ENCODE measurements at regions not wholly inside any gene's neighbourhood (a gene's known extent, or its start where the extent isn't known, plus 50 kb on each side); places are given as distances from the start of the nearest gene placed in this dataset.
"Not testable (repeated sequence)": the region's sequence is repeated elsewhere in the genome, so short reads cannot be mapped to it uniquely, and the experiment has no call there.

DNA sequence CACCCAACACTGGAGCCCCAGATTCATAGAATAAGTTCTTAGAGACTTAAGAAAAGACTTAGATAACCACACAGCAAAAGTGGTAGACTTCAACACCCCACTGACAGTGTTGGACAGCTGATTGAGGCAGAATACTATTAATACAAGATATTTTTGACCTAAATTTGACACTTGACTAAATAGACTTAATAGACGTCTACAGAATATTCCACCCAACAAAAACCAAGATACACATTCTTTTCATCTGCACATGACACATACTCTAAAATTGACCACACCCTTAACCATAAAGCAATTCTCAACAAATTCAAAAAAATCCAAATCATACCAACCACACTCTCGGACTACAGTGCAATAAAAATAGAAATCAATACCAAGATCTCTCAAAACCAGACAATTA is 179.8 kb upstream of the TPM1 start:
- DNase-seq (ENCODE audit: low read depth): no peak

DNA sequence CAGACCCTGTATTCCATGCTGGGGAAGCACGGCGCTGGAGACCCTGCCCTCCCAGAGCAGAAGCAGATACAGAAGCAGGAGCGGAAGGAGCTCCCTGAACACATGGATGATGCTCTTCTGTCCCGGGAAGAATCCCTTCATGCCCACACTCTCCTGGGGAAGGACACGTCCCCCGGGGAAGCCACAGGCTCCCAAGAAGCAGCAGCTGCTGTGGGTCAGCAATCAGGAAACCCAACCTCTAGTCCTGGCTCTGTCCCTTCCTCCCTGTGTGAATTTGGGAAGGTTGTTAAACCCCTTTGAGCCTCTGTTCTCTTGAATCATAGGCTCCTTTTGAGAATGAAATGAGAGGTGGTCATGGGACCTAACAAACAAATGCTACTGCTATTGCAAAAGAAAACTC is 176.2 kb upstream of the TPM1 start:
- DNase-seq (ENCODE audit: low read depth): no peak

DNA sequence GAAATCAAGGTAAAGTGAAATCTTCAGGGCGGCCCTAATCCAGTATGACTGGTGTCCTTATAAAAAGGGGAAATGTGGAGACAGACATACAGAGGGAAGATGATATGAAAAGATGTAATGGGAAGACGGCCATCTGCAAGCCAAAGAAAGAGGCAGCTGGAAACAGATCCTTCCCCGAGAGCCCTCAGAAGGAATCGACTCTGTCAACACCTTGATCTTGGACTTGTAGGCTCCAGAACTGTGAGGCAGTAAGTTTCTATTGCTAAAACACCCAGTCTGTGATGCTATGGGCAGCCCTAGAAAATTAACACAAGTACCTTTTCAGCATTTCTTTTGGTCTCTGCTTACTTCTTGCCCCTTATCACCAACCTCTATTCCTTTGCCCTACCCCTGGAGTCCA is 174.7 kb upstream of the TPM1 start:
- no peak for DNase-seq (ENCODE audit: low read depth)

DNA sequence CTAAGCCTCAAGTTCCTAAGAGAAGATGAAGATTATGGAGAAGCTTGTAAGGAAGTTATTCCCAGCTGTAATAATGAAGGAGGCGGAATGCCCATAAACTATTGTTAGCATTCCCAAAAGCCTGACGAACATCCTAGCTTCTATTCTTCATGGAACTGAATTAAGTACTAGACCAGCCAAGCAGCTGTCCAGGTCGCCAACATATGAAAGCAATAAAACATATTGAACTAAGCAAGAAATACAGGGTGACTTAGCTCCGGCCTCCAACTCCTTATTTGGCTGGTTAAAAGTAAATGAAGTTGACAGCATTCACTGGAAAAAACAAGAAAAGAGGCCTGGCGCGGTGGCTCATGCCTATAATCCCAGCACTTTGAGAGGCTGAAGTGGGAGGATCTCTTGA is 174.0 kb upstream of the TPM1 start:
- no peak for DNase-seq (ENCODE audit: low read depth)

DNA sequence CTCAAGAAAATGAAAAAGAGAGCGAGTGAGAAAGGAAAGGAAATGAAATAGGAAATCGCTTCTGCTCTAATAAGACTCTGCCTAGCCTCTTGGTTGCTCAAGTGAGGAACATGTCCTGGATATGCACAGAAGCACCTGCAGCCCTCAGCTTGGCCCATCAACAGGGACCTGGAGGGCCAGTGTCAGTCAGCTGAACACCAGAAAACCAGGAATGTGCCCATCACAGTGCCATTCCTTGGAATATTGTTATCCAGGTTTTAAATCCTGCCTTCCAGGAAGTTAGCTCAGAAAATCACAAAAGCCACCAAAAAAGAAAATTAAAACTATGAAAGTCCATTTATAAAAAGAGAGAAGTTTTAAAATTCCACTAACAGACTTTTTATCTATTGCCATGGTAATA is 173.4 kb upstream of the TPM1 start:
- no peak for DNase-seq (ENCODE audit: low read depth)

DNA sequence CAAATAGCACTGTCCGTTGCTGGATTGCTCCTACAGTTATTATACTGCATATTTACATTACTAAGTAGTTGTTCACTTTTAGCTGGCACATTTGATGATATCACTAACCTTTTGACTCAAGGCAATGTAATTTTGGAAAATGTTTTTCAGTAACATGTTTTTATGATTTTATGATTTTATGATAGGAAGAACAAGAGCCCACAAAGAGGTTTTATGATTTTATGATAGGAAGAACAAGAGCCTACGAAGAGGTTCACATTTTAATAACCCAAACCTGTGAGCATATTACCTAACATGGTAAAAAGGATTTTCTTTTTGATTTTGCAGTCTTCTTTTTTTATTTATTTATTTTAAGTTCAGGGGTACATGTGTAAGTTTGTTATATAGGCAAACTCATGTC is 172.3 kb upstream of the TPM1 start:
- DNase-seq (ENCODE audit: low read depth): no peak

DNA sequence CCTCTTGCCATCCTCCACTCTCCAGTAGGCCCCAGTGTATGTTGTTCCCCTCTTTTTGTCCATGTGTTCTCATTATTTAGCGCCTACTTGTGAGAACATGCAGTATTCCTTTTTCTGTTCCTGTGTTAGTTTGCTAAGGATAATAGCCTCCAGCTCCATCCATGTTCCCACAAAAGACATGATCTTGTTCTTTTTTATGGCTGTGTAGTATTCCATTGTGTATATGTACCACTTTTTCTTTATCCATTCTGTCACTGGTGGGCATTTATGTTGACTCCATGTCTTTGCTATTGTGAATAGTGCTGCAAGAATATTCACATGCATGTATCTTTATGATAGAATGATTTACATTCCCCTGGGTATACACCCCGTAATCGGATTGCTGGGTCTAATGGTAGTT is 171.8 kb upstream of the TPM1 start:
- DNase-seq (ENCODE audit: low read depth): not testable (repeated sequence)

DNA sequence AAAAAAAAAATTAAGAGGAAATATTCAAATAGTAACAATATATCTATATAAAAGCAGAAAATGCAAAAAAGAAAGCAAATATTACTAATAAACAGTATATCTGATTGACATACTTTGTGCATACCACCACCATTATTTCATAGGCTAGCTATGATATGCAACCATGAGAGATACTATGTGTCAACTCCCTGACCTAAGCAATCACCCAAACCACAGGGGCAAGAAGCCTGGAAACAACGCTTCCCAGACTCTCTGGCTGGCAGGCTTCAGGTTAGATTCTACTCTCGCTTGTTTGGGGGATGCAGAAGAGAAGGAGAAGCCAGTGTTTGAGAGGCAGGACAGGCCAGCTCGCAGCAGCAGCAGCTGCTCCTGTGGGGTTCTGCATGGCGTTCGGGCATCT is 169.3 kb upstream of the TPM1 start:
- no peak for DNase-seq (ENCODE audit: low read depth)

DNA sequence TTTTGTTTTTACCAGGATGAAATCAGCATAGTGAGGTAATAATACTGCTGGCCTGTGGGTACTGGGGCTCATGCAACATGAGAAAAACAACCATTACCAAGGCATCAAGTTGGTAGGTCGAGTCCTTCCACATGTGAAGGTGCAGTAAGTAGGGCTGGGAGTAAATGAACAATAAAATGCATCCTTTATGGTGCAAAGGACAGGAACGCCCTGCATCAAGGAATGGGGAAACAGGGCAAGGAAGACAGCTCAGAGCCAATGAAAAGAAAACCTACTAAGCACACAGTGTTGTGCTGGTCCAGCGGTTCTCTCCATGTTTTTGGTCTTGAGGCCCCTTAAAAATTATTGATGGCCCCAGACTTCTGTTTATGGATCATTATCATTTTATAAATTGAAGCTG is 168.5 kb upstream of the TPM1 start:
- no peak for DNase-seq (ENCODE audit: low read depth)

DNA sequence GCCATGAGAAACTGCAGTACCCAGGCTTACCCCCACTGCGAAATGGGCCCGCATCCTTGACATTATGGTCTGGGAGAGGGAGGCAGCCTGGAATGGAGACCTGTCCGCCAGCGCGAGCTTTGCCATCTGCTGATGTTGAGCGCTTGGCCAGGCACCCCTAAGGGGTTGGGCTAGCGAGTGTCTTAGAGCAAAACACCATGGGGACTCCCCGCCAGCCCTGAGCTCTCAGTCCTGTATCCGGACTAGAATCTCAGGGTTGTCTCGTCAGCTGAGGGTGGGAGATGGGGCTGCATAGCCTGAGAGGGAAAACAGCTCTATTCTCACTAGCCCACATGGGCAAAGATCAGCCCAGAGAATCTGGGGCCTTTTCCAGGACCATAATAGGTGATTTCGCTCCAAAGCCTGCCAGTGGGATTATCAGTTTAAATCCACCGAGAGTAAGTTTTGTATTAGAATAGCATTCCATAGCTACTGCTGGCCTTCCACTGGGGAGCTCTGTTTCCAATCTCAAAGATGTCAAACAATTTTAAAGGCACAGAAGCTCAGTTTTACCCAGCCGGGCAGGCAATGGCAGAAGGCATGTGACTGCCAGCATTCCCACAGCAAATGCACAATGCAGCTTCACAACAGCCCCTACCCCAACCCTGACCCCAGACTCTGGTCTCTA is 167.5 kb upstream of the TPM1 start:
- DNase-seq (ENCODE audit: low read depth): no peak

DNA sequence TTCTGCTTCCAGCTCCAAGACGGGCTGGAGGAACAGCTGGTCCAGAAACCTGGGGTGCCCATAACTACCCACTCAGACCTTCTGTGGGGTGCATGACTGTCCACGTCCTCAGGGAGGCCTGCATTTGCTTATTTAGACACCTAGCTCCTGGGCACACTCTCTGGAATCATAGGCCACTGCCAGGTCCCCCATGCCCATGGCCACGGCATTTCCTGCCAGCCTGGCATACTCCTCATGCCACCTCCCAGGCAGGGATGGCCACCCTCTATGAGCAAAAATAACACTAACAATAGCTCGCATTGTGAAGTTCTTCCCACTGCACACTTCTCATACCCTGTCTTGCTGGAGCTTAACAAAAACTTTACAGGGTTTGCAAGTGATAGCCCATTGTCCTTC is 166.9 kb upstream of the TPM1 start:
- no peak for DNase-seq (ENCODE audit: low read depth)

DNA sequence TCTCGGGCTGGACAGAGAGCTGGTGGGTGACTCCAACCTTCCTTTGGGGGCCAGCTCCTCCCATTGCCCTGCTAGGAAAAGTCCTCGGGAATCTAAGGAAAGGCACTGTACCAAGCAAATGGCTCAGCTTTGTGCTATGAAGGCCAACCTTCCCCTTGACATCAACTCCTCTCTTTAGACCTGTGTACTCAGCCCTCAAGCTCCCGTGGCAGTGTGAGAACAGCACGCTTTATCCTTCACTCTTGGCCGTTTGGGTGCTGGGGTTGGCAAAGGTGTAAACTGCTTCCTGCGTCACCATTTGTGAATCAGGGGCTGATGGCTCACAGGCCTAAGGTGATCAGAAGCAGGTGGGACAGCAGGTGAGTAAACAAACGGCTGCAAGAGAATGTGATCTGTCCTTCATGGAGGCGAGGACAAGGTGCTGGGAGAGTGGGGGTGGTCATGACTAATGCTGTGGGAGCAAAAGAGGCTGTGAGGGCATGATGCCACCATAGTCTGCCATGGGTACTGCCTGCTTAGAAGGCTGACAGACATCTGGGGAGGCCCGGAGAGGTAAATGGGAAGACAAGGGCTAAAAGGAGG is 165.2 kb upstream of the TPM1 start:
- DNase-seq (ENCODE audit: low read depth): no peak

DNA sequence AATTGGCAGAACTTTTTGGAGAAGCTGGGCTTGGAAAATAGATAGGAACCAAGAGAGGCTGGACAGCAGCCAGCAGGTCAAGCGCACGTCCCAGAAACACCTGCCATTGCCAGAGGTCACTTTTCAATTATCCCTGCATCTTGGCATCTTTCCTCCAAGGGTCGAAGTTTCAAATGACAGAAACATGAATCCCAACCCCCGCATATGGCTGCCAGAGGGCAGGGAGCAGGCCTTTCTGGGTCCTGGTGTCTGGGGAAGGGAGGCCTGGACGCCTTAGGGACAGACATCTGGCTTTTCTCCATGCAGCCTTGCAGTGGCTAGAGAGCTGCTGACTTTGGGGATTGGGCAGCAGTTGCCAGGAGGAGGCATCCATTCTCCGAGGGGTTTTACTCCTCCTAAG is 164.5 kb upstream of the TPM1 start:
- DNase-seq (ENCODE audit: low read depth): no peak

DNA sequence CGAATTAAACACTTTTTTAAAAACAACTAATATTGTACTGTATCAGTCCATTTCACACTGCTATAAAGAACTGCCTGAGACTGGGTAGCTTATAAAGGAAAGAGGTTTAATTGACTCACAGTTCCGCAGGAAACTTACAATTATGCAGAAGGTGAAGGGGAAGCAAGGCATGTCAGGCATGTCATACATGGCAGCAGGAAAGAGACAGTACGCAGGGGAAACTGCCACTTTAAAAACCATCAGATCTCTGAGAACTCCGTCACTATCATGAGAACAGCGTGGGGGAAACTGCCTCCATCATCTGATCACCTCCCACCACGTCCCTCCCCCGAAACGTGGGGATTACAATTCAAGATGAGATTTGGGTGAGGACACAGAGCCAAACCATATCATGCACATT is 162.8 kb upstream of the TPM1 start:
- no peak for DNase-seq (ENCODE audit: low read depth)

DNA sequence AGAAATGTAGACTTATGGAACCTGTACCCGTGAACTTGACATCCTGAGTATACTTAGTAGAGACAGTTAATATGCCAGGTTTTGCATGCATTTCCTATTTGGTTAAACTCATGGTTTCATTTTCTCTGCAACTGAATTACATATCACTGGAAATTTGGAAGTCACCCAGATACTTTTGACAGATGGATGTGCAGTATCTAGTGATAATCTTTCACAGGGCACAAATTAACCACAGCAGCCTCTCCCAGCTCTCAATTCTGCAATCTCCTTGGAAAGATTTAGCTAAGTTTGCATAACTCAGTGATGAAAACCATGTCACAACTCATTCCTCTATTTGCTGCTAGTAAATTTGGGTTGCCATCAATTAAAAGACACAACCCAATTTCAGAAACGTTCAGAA is 162.3 kb upstream of the TPM1 start:
- DNase-seq (ENCODE audit: low read depth): peak; percentile 43

DNA sequence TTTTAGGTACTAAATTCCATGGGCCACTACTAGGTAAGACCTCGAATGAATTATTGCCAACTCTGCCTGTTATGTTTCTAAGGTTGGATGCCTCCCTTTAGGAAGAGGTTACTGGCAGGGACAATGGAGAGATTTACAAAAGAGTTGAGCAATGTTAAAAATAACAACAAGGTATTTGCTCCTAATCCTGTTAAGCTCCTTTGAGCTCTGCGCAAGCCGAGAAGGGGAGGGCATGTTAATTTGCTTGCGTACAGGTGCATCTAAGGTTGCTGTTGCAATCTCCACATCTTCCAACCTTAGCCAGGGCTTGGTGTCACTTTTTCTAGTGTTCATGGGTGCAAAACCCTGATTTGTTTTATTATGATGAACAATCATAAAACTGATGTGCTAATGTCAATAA is 161.5 kb upstream of the TPM1 start:
- DNase-seq (ENCODE audit: low read depth): no peak

DNA sequence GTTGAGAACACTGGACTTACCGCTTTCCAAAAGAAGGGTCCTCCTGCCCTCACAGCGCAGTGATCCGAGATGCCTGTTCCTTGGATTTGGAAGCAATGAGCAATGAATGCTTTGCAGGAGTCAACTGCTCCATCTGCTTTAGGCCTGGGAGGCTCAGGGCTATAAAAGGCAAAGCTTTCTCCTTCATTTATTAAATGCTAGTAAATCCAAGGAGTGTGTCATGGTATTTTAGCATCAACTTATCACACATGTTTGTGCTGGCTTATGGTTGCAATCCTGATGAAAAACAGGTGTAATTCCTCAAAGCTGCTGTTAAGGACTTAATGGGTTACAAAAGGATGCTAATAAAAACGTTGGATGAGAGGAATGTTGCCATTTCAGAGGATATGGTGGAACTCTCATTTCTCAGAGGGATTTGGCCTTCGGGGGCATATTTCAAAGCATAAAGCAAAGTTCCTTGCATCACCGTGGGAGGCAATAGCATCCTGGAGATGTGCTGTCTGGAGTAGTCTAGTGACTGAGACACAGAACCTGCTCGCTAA is 158.5 kb upstream of the TPM1 start:
- peak; percentile 61 for DNase-seq (ENCODE audit: low read depth)

DNA sequence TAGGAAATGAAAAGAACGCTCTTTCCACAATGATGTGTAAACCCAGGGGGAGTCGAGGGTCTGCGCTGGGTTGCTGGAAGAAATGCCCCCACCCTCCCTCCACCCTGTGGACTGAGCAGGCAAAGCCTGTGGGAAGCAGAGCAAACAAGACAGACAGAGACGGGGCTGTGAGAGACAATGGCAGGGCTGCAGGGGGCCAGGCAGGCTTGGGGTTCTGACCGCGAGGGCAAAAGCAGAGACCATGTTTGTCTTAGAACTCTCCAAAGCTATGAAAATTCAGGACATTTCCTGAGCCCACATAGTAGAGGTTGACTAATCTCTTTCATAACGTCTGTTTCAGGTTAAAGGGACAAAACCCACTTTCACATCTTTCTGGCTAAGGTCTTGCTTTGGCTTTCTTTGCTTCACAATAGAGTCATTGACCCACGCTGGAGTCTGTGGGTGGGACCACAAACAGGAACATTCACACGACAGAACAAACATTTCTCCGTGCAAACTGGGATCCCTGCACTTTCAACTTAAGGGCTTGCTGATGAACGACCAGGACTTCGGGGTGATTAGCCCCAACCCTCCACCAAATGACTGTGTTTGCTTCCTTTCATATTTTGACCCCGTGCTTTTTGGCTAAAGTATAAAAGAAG is 156.0 kb upstream of the TPM1 start:
- DNase-seq (ENCODE audit: low read depth): no peak

DNA sequence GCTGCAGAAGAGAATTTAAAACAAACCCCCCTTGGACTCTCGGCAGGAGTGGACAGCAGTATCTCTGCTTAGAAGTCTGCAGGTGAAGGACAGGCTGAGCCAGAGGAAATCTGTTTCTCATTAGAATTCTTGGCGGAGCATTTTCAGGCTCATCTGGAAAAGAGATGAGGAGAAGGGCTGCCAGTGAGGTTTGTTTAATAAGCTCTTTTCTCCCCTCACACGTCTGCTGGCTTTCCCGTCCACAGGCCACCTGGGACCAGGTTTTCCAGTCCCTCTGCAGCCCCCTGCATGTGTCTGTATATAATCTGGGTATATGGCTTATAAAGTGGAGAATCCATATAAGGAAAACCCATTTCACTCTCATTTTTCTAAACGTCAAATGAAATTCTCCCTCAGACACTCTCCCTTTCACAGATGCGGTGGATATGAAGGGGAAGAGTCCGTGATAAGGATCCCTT is 155.4 kb upstream of the TPM1 start:
- DNase-seq (ENCODE audit: low read depth): no peak

DNA sequence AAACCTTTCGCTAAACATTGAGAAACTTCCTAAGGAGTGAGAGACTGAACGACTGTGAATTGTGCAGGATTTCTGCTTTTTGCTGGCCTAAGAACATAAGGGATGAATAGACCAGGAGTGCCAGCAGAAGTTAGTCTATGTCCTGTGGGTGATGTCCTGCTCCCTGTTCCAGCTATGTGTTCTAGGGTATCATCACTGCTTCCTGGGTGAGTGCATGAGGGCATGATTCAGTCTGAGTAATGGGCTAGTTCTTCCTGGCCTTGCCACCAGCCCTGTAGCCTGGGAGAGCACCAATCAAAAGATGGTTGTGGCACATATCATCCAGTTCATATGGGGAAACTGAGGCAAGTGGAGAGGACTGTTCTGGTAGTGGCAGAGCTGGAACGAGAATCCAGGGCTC is 153.9 kb upstream of the TPM1 start:
- DNase-seq (ENCODE audit: low read depth): no peak

DNA sequence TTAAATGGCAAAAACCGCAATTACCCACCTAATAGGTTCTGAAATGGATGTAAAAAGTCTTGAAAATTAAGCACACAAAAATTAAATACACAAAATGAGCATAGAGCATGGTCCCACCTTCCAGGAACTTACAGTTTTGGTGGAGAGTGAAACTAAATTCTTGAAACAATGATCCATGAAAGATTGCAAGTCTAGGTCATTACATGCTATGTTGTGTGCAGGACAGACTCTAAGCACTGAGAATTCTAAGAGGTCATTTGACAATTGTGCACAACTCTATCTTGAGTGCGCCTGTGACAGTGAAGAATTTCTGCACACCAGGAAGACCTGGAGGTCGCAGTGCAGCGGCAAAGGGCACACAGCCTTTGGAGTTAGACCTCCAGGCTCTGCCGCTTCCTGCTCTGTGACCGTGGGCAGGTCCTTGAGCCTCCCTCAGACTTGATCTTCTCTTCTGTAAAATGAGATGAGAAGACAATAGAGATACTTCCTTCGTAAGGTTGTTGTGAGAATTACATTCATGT is 153.3 kb upstream of the TPM1 start:
- no peak for DNase-seq (ENCODE audit: low read depth)

DNA sequence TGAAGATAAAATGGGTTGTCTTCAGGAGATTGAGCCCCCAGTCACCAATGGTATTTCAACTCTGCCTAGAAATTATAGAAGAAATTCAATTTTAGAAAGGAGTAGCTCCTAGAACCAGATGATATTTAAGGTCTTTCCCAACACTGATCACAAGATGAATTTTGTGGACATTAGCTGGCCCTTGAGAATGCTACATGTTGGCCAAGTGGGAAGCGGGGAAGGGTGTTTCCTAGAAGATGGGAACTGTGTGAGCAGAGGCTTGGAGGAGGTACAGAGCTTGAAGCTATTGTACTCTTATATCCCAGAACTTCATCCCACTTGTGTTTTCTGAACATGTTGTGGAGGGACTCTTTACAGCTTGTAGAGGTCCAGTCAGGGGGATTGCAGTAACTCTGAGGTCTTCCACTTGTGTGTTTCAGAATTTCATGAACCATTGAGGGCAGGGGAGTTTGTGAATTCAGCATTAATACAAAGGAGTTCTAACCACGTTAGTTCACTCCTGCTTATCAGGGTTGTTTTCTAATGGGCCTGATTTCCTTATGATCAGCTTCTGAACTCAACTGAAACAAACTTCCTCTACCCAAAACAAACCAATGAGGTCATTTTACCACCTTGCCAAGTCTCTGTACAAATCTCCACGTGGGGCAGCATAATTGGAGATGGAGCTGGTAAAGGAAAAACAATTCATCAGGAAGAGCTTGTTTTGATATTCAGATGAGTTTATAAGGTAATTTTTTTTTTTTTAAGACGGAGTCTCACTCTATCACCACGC is 152.6 kb upstream of the TPM1 start:
- no peak for DNase-seq (ENCODE audit: low read depth)
